B cell (primary cell): ENCODE measurements at regions not wholly inside any gene's neighbourhood (a gene's known extent, or its start where the extent isn't known, plus 50 kb on each side); places are given as distances from the start of the nearest gene placed in this dataset.

Source experiments
- ATAC-seq: fragments of 200-7000 bp; cut with Tn5 transposase; one replicate; pipeline ENCODE4 v1.10.0; 2021; ENCODE audit warnings: low read depth, mild to moderate bottlenecking, moderate number of reproducible peaks, moderate library complexity
- CTCF ChIA-PET: fragments of 350-600 bp; sonication (Branson Sonifier 250); formaldehyde crosslinking; loops from one replicate; lab custom pipeline; 2021; ENCODE audit warnings: antibody characterized with exemption, inconsistent platforms; lab: Charles Lee
- POLR2A ChIA-PET: fragments of 350-600 bp; sonication (Branson Sonifier 250); formaldehyde crosslinking; loops from one replicate; lab custom pipeline; 2021; ENCODE audit warnings: antibody characterized with exemption; lab: Charles Lee
- DNase-seq: peaks from one replicate; pipeline ENCODE4 v3.0.0; 2013
- H2AFZ ChIP-seq: 2 replicates; pipeline ENCODE4 v1.6.1; 2012; ENCODE audit warnings: mild to moderate bottlenecking, low read depth, low read length; ENCODE audit not compliant: insufficient read depth, poor library complexity, severe bottlenecking
- H3K27ac ChIP-seq, 2 donors: 1 replicate in 1 of 2; 2 replicates in 1 of 2; pipeline ENCODE4 v1.5.1; 2012 to 2013; ENCODE audit warnings: low read length in 2 of 2, mild to moderate bottlenecking in 2 of 2, moderate library complexity in 1 of 2
- H3K27me3 ChIP-seq, 4 experiments: fragments of 200-600 bp in 1 of 4; sonication (generic) in 1 of 4; replicated peaks in 1 of 4; 1 replicate in 2 of 4; 2 replicates in 2 of 4; pipeline versions ENCODE4 v1.6.1 to v1.7.0; 2013 to 2016; ENCODE audit warnings: low read length in 3 of 4, mild to moderate bottlenecking in 2 of 4, mixed read lengths in 1 of 4, moderate library complexity in 1 of 4; ENCODE audit not compliant: insufficient read depth in 4 of 4, control insufficient read depth in 3 of 4; ENCODE audit errors: control extremely low read depth in 1 of 4
- H3K36me3 ChIP-seq, 2 experiments: replicated peaks in 1 of 2; 1 replicate in 1 of 2; 2 replicates in 1 of 2; pipeline versions ENCODE4 v1.6.1 to v1.7.1; 2013; ENCODE audit warnings: low read length in 1 of 2; ENCODE audit not compliant: insufficient read depth in 2 of 2, control insufficient read depth in 1 of 2; ENCODE audit errors: control extremely low read depth in 1 of 2, extremely low read depth in 1 of 2
- H3K4me1 ChIP-seq, 2 donors: fragments of 200-600 bp in 1 of 2; sonication (generic) in 1 of 2; 1 replicate in 1 of 2; 2 replicates in 1 of 2; pipeline versions ENCODE4 v1.5.1 to v1.6.1; 2013 to 2017; ENCODE audit warnings: low read length in 2 of 2; ENCODE audit not compliant: control insufficient read depth in 2 of 2, insufficient read depth in 2 of 2
- H3K4me2 ChIP-seq: replicated peaks from 2 replicates; pipeline ENCODE3; 2012; ENCODE audit warnings: mild to moderate bottlenecking, low read depth, low read length; ENCODE audit not compliant: poor library complexity, severe bottlenecking
- H3K4me3 ChIP-seq, 5 experiments: fragments of 200-600 bp in 1 of 5; sonication (generic) in 1 of 5; 1 replicate in 3 of 5; 2 replicates in 2 of 5; pipeline versions ENCODE4 v1.5.1 to v1.7.0; 2011 to 2016; ENCODE audit warnings: low read length in 4 of 5, mild to moderate bottlenecking in 4 of 5, low read depth in 2 of 5, control low read depth in 1 of 5, moderate library complexity in 1 of 5; ENCODE audit not compliant: insufficient read depth in 1 of 5; ENCODE audit errors: control extremely low read depth in 1 of 5, extremely low read depth in 1 of 5
- H3K79me2 ChIP-seq: fragments of 200-600 bp; sonication (generic); one replicate; pipeline ENCODE4 v1.6.0; 2016; ENCODE audit warnings: low read length; ENCODE audit not compliant: control insufficient read depth, insufficient read depth
- H3K9ac ChIP-seq: fragments of 200-600 bp; sonication (generic); 2 replicates; pipeline ENCODE4 v1.6.1; 2017; ENCODE audit warnings: mild to moderate bottlenecking, low read length, moderate library complexity
- H3K9me3 ChIP-seq, 3 donors: one replicate each; pipeline versions ENCODE4 v1.6.1 to v1.7.1; 2013; ENCODE audit warnings: low read length in 2 of 3; ENCODE audit not compliant: control insufficient read depth in 2 of 3, insufficient read depth in 1 of 3; ENCODE audit errors: control extremely low read depth in 1 of 3
- H4K20me1 ChIP-seq: 2 replicates; pipeline ENCODE4 v1.6.0; 2012; ENCODE audit warnings: mild to moderate bottlenecking, low read length; ENCODE audit not compliant: insufficient read depth, control insufficient read depth, poor library complexity, severe bottlenecking
- H3K27ac Mint-ChIP-seq: one replicate; pipeline ENCODE4 v1.8.0; 2021; ENCODE audit warnings: mixed read lengths
- H3K27me3 Mint-ChIP-seq: one replicate; pipeline ENCODE4 v1.8.0; 2021; ENCODE audit warnings: mixed read lengths
- H3K4me1 Mint-ChIP-seq: one replicate; pipeline ENCODE4 v1.8.0; 2021; ENCODE audit warnings: mixed read lengths
- H3K4me3 Mint-ChIP-seq: one replicate; pipeline ENCODE4 v1.8.0; 2021; ENCODE audit warnings: mixed read lengths
- H3K9me3 Mint-ChIP-seq: one replicate; pipeline ENCODE4 v1.8.0; 2022; ENCODE audit warnings: mixed read lengths; ENCODE audit not compliant: insufficient read depth
- CTCF ChIP-seq: fragments of 200-600 bp; IDR thresholded peaks from one replicate; pipeline ENCODE4 v1.8.0; 2022; ENCODE audit warnings: antibody characterized with exemption, mild to moderate bottlenecking
- EZH2 ChIP-seq: IDR thresholded peaks from 2 replicates; pipeline ENCODE4 v1.6.1; 2012; ENCODE audit warnings: borderline replicate concordance, low read depth, mild to moderate bottlenecking, moderate library complexity, low read length; ENCODE audit not compliant: insufficient read depth, poor library complexity, severe bottlenecking
- WGBS: methylation state at CpG from one replicate; pipeline ENCODE4 v1.1.5; 2013; ENCODE audit warnings: missing lambda C conversion rate; ENCODE audit not compliant: insufficient coverage; 5-methylcytosine and 5-hydroxymethylcytosine counted together
- intact Hi-C: fragments of 100-400 bp; cut with micrococcal nuclease; formaldehyde crosslinking; loops from one replicate; pipeline ENCODE4 v1.10.0; 2022

- Mint-ChIP-seq H3K27ac (no peak overlapping the region), H3K4me3 (no peak overlapping the region), H3K9me3 (no peaks in the 10 kb centered on the region), H3K27me3 (peaks cover 2% of the 10 kb centered on the region), H3K4me1 (no peaks in the 10 kb centered on the region)
- Histone ChIP-seq H3K27ac (no peak overlapping the region), H3K9ac (no peak overlapping the region), H4K20me1 (no peaks in the 10 kb centered on the region), H2AFZ (no peak overlapping the region), H3K9me3 (no peaks in the 10 kb centered on the region), H3K4me1 (no peaks in the 10 kb centered on the region), H3K27me3 (peaks cover 0 to 2% (median 0%) of the 10 kb centered on the region in 4 experiments), H3K4me2 (no peak overlapping the region), H3K36me3 (no peaks in the 10 kb centered on the region), H3K79me2 (no peaks in the 10 kb centered on the region), H3K4me3 (no peak overlapping the region)
- ATAC-seq, result no peak
- DNase-seq, result no peak
- CTCF ChIA-PET, result no interaction called here
- no peak for TF ChIP-seq CTCF
- POLR2A ChIA-PET, result no interaction called here
- intact Hi-C loops, result no loop called here
- WGBS, result 73% methylated on average over 12 of the region's 13 CpGs
These were observed 395.9 kb downstream of the MATN1 start for GRCh38 chr1:30327370-30328099.

DNA sequence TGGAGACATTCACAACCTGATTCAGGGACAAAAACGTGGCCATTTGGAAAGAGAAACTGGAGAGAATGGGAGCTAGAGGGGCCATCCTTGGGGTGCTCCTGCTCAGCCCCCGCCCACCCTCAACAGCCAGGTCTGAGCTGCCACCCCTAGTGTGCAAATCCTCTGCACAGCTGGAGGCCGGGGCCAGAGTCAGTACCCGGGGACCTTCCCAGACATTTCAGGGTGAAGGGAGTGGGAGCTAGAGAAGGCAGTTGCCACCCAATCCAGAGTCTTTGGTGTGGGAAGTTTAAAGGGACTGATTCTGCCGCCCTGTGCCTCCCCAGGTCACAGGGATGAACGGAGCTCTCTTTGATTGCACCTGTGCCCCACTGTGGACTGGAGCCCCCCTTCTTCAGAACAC, 397.4 kb downstream of the MATN1 start:
- ATAC-seq (no peak), DNase-seq (no peak)
- H3K79me2 ChIP-seq, result no peaks in the 10 kb centered on the region
- ChIA-PET CTCF (no interaction called here), POLR2A (no interaction called here)
- TF ChIP-seq EZH2 (no peak), CTCF (no peak)
- no peaks in the 10 kb centered on the region for H3K4me1 ChIP-seq
- Mint-ChIP-seq H3K27me3 (peaks cover 2% of the 10 kb centered on the region), H3K4me1 (no peaks in the 10 kb centered on the region), H3K9me3 (no peaks in the 10 kb centered on the region), H3K4me3 (no peak overlapping the region), H3K27ac (no peak overlapping the region)
- intact Hi-C loops, result no loop called here
- H3K36me3 ChIP-seq, result no peaks in the 10 kb centered on the region
- WGBS, result 76% methylated on average over 3 of the region's 6 CpGs
- H4K20me1 ChIP-seq, result no peaks in the 10 kb centered on the region
- no peak overlapping the region for H2AFZ ChIP-seq
- H3K4me2 ChIP-seq, result no peak overlapping the region
- no peak overlapping the region for H3K27ac ChIP-seq
- H3K9me3 ChIP-seq, result no peaks in the 10 kb centered on the region
- H3K9ac ChIP-seq, result no peak overlapping the region
- no peak overlapping the region for H3K4me3 ChIP-seq
- peaks cover 0 to 2% (median 0%) of the 10 kb centered on the region in 4 experiments for H3K27me3 ChIP-seq
